ENCODE measurements at regions not wholly inside any gene's neighbourhood (a gene's known extent, or its start where the extent isn't known, plus 50 kb on each side); places are given as distances from the start of the nearest gene placed in this dataset.

- H3K4me2 ChIP-seq (ENCODE audit: control insufficient read depth, extremely low read depth, insufficient read depth, low read depth, low read length), result no peak overlapping the region
- H3K4me3 ChIP-seq (ENCODE audit: control insufficient read depth in 2 of 3, extremely low read depth in 1 of 3, insufficient read depth in 2 of 3, low read depth in 1 of 3, low read length in 3 of 3), result no peak overlapping the region
- no peaks in the 10 kb centered on the region for H3K36me3 ChIP-seq (ENCODE audit: control insufficient read depth in 2 of 2, extremely low read depth in 1 of 2, insufficient read depth in 2 of 2, low read length in 2 of 2)
- no peak overlapping the region for H3K9ac ChIP-seq (ENCODE audit: control insufficient read depth, extremely low read depth, insufficient read depth, low read length)
- peaks cover 12% of the 10 kb centered on the region for H3K4me1 ChIP-seq (ENCODE audit: control insufficient read depth, extremely low read depth, insufficient read depth, low read length)
- no peak overlapping the region for H3K27ac ChIP-seq (ENCODE audit: control insufficient read depth, insufficient read depth, low read length)
- dilution Hi-C loops (cut with MboI; ENCODE audit: extremely low pct_ligation_motif_present, low sequenced_read_pairs), result no loop called here
- no peaks in the 10 kb centered on the region for H3K27me3 ChIP-seq (ENCODE audit: control insufficient read depth, extremely low read depth, insufficient read depth, low read length)
- no peak overlapping the region for H2AFZ ChIP-seq (ENCODE audit: control insufficient read depth, low read length)
- TF ChIP-seq EZH2 (IDR thresholded peaks at IDR 0.05; ENCODE audit: low read length) (no peak), CTCF (optimal IDR thresholded peaks at IDR 0.05 in 1 of 3, IDR thresholded peaks at IDR 0.05 in 1 of 3, conservative IDR thresholded peaks at IDR 0.05 in 1 of 3; ENCODE audit: extremely low read depth in 1 of 3, insufficient read depth in 2 of 3, low read length in 3 of 3) (peak in 2 of 3 experiments; percentile 31 to 50)
- FAIRE-seq, result peak; percentile 9
- H3K9me3 ChIP-seq (ENCODE audit: control insufficient read depth, low read depth, low read length), result no peaks in the 10 kb centered on the region
- H3K9me1 ChIP-seq (ENCODE audit: control insufficient read depth, extremely low read depth, insufficient read depth, low read length), result no peaks in the 10 kb centered on the region
- no peaks in the 10 kb centered on the region for H4K20me1 ChIP-seq (ENCODE audit: control insufficient read depth, extremely low read depth, insufficient read depth, low read length)
- no peaks in the 10 kb centered on the region for H3K79me2 ChIP-seq (ENCODE audit: control insufficient read depth, insufficient read depth, low read length)
- no peak for DNase-seq (ENCODE audit: low read depth, low spot score)
These were observed 142.3 kb upstream of the ANKH start for GRCh38 chr5:15013654-15014463.

- Histone ChIP-seq H3K36me3 (ENCODE audit: control insufficient read depth in 2 of 2, extremely low read depth in 1 of 2, insufficient read depth in 2 of 2, low read length in 2 of 2) (no peaks in the 10 kb centered on the region), H3K4me2 (ENCODE audit: control insufficient read depth, extremely low read depth, insufficient read depth, low read depth, low read length) (no peak overlapping the region), H4K20me1 (ENCODE audit: control insufficient read depth, extremely low read depth, insufficient read depth, low read length) (no peaks in the 10 kb centered on the region), H3K4me3 (ENCODE audit: control insufficient read depth in 2 of 3, extremely low read depth in 1 of 3, insufficient read depth in 2 of 3, low read depth in 1 of 3, low read length in 3 of 3) (no peak overlapping the region), H3K9ac (ENCODE audit: control insufficient read depth, extremely low read depth, insufficient read depth, low read length) (no peak overlapping the region), H3K27ac (ENCODE audit: control insufficient read depth, insufficient read depth, low read length) (no peak overlapping the region), H3K9me3 (ENCODE audit: control insufficient read depth, low read depth, low read length) (no peaks in the 10 kb centered on the region), H3K4me1 (ENCODE audit: control insufficient read depth, extremely low read depth, insufficient read depth, low read length) (peaks cover 21% of the 10 kb centered on the region), H3K9me1 (ENCODE audit: control insufficient read depth, extremely low read depth, insufficient read depth, low read length) (no peaks in the 10 kb centered on the region), H3K79me2 (ENCODE audit: control insufficient read depth, insufficient read depth, low read length) (no peaks in the 10 kb centered on the region), H2AFZ (ENCODE audit: control insufficient read depth, low read length) (no peak overlapping the region), H3K27me3 (ENCODE audit: control insufficient read depth, extremely low read depth, insufficient read depth, low read length) (no peaks in the 10 kb centered on the region)
- no peak for DNase-seq (ENCODE audit: low read depth, low spot score)
- no peak for FAIRE-seq
- dilution Hi-C loops (cut with MboI; ENCODE audit: extremely low pct_ligation_motif_present, low sequenced_read_pairs), result no loop called here
- TF ChIP-seq EZH2 (IDR thresholded peaks at IDR 0.05; ENCODE audit: low read length) (no peak), CTCF (optimal IDR thresholded peaks at IDR 0.05 in 1 of 3, IDR thresholded peaks at IDR 0.05 in 1 of 3, conservative IDR thresholded peaks at IDR 0.05 in 1 of 3; ENCODE audit: extremely low read depth in 1 of 3, insufficient read depth in 2 of 3, low read length in 3 of 3) (no peak)
These were observed 140.5 kb upstream of the ANKH start for GRCh38 chr5:15012061-15012460.
